ENCODE measurements at regions not wholly inside any gene's neighbourhood (a gene's known extent, or its start where the extent isn't known, plus 50 kb on each side); places are given as distances from the start of the nearest gene placed in this dataset.

- CTCF ChIA-PET: no interaction called here
- Histone ChIP-seq H3K9ac (ENCODE audit: low read length) (no peak overlapping the region), H3K27me3 (ENCODE audit: insufficient read depth, low read length) (no peaks in the 10 kb centered on the region), H3K27ac (ENCODE audit: low read depth, low read length) (no peak overlapping the region), H3K4me2 (ENCODE audit: low read length) (no peak overlapping the region), H3K79me2 (ENCODE audit: insufficient read depth, low read length) (no peaks in the 10 kb centered on the region), H2AFZ (ENCODE audit: low read depth, low read length, poor library complexity, severe bottlenecking) (no peak overlapping the region), H4K20me1 (ENCODE audit: insufficient read depth) (no peaks in the 10 kb centered on the region), H3K9me2 (ENCODE audit: insufficient read depth) (no peaks in the 10 kb centered on the region), H3K4me3 (replicated peaks in 1 of 2; ENCODE audit: low read depth in 1 of 2, low read length in 2 of 2) (no peak overlapping the region), H3K36me3 (ENCODE audit: control insufficient read depth in 1 of 2, insufficient read depth in 2 of 2, low read length in 2 of 2) (no peaks in the 10 kb centered on the region), H3K4me1 (ENCODE audit: control insufficient read depth in 1 of 2, insufficient read depth in 2 of 2, low read length in 2 of 2) (no peaks in the 10 kb centered on the region), H3K9me3 (ENCODE audit: control insufficient read depth in 1 of 2, insufficient read depth in 1 of 2, low read depth in 1 of 2, low read length in 2 of 2) (no peaks in the 10 kb centered on the region)
- POLR2A ChIA-PET: no interaction called here
- RAD21 ChIA-PET (ENCODE audit: low non-redundant PET in 1 of 2, low total read pairs in 2 of 2, uncharacterized antibody in 2 of 2, unreplicated experiment in 2 of 2): no interaction called here
- DNase-seq (ENCODE audit: low read depth, low spot score) (no peak), ATAC-seq (no peak)
- no peak for TF ChIP-seq POLR2A (IDR thresholded peaks at IDR 0.05; ENCODE audit: borderline replicate concordance, extremely low read depth, insufficient read depth, insufficient read length)
- TF ChIP-seq FOSL1 (IDR thresholded peaks at IDR 0.05; ENCODE audit: low read depth): no peak
- no peak for TF ChIP-seq EZH2 (IDR thresholded peaks at IDR 0.05)
- no peak for TF ChIP-seq TCF7L2 (IDR thresholded peaks at IDR 0.05; ENCODE audit: borderline replicate concordance, extremely low read depth, insufficient read depth, insufficient read length)
- no peak for TF ChIP-seq ELF1 (IDR thresholded peaks at IDR 0.05; ENCODE audit: borderline replicate concordance, low read depth)
- TF ChIP-seq JUND (IDR thresholded peaks at IDR 0.05): no peak
- no peak for TF ChIP-seq MAX (IDR thresholded peaks at IDR 0.05)
- TF ChIP-seq POLR2AphosphoS5 (IDR thresholded peaks at IDR 0.05; ENCODE audit: low read depth, low read length): no peak
- TF ChIP-seq ZBTB33 (IDR thresholded peaks at IDR 0.05; ENCODE audit: extremely low read depth, insufficient replicate concordance, low read length): no peak
- no peak for TF ChIP-seq SP1 (IDR thresholded peaks at IDR 0.05; ENCODE audit: low read depth)
- TF ChIP-seq CBX3 (IDR thresholded peaks at IDR 0.05; ENCODE audit: low read depth): no peak
- no peak for TF ChIP-seq RAD21 (IDR thresholded peaks at IDR 0.05; ENCODE audit: low read depth)
- no peak for TF ChIP-seq EGR1 (IDR thresholded peaks at IDR 0.05; ENCODE audit: low read depth)
- no peak for TF ChIP-seq SIN3A (IDR thresholded peaks at IDR 0.05; ENCODE audit: low read depth)
- BruUV-seq (replicated peaks): no TSS peak
- intact Hi-C loops (cut with micrococcal nuclease): no loop called here
Observed at GRCh38 chr15:93143186-93143585, 54.2 kb upstream of the RGMA start.
